HG03442 (cell line): ENCODE measurements at regions not wholly inside any gene's neighbourhood (a gene's known extent, or its start where the extent isn't known, plus 50 kb on each side); places are given as distances from the start of the nearest gene placed in this dataset.
"Not testable (repeated sequence)": the region's sequence is repeated elsewhere in the genome, so short reads cannot be mapped to it uniquely, and the experiment has no call there.

Source experiments
- ATAC-seq: cut with Tn5 transposase; IDR thresholded peaks from one replicate; pipeline ENCODE4 v1.9.1; 2021; ENCODE audit warnings: mild to moderate bottlenecking, moderate library complexity; ENCODE audit not compliant: unreplicated experiment

DNA sequence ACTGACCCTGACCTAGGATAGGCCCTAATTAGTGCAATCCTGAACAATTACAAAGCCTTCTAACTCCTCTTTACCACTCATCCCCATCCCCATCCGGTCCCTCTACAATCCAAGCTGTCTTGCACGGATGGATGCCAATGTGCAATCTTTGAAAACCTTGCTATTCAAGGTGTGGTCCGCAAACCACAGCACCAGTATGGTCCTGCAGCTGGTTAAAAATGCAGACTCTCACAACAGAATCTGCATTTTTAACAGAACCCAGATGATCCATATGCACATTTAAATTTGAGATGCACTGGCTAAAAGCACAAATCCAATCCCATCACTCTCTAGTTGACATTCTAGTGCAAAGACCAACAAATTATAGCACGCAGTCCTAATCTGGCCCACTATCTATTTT, 230.6 kb upstream of the KRR1 start:
- ATAC-seq: no peak

DNA sequence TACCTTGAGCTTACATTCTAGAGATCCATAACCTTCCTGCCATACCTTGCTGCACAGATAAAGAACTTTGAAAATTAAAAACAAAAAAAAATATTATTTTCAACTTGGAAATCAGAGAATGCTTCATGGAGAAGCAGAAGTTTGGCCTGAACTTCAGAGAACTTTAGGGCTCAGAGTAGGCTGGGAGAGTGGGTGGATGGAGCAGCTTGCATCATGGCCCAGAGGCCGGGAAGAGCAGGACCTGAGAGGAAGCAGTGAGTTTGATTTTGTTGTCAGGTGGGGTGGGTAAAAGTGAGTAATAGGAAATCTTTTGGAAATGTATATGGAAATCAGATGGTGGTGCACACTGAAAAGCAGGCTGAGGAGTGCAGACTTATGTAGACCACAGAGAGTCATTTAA, 228.5 kb upstream of the KRR1 start:
- no peak for ATAC-seq

DNA sequence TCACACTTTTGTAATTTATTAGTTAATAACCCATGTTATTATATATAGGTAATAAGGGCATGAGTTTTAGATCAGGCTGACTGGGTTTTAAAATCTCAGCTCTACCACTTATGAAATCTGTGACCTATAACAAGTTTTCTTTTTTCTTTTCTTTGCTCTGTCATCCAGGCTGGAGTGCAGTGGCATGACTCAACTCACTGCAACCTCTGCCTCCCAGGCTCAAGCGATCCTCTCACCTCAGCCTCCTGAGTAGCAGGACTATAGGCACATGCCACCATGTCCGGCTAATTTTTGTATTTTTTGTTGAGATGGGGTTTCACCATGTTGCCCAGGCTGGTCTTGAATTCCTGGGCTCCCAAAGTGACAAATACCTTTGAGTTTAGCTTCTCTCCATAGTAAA, 227.7 kb upstream of the KRR1 start:
- not testable (repeated sequence) for ATAC-seq

DNA sequence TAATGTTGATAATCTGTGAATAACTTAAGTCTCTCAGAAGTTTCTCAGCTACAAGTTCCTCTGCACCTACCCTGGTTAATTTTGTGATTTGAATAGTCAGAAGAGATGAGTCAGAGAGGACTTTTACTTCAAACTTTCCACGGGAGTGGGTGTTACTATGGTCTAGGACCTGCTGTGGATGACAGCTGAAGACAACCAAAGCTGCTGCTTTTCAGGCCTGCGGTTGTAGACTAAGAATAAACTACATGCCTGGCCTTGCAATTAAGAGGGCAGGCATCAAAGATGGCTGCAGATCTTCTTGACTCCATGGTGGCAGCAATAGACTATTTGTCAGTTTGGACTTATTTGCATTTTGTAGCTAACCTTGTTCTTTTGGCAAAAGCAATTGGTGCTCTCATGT, 227.1 kb upstream of the KRR1 start:
- ATAC-seq: peak; percentile 99

DNA sequence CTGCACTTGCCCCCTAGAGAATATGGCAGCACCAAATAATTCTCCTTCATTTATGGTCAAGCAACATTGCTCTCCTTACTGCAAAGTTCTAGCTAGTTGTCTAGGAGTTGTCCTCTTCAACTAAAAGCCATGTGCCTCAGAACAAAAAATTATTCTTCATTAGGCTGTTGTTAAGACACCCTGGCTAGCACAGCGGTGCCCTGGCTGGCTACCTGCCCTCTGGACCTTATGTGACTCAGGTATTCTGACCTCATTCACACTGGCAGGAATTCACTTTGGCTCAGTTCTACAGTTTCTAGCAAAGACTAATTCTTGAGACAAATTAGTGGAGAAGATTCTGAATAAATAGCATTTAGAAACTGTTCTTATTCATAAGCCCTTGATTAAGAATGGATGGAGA, 224.4 kb upstream of the KRR1 start:
- no peak for ATAC-seq

DNA sequence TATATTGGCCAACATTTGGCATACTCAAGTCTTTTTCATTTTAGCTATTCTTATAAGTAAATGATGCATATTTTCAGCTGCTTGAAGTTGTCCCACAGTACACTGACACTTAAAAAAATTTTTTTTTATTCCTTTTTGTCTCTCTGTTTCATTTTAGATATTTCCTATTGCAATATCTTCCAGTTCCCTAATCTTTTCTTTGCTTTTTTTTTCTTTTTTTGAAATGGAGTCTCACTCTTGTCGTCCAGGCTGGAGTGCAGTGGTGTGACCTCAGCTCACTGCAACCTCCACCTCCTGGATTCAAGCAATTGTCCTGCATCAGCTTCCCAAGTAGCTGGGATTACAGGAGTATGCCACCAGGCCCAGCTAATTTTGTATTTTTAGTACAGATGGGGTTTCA, 217.4 kb upstream of the KRR1 start:
- ATAC-seq: no peak

DNA sequence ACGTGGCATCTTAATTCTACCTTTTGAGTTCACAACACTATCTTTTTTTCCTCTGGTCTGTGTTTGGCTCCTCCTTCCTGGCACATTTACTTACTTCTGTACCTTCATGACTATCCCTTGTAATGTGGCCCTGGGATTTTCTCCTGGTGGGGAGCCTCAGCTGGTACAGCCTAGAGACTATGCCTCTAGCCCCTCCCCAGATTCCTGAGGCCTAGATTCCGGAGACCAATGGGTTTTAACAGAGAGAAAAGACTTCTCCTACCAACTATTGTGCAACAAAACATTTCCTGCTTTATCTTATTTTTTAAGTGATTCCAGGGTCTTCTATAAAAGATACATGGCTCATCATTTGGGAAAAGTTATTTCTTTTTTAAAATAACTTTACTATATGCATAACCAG, 216.2 kb upstream of the KRR1 start:
- ATAC-seq: no peak

DNA sequence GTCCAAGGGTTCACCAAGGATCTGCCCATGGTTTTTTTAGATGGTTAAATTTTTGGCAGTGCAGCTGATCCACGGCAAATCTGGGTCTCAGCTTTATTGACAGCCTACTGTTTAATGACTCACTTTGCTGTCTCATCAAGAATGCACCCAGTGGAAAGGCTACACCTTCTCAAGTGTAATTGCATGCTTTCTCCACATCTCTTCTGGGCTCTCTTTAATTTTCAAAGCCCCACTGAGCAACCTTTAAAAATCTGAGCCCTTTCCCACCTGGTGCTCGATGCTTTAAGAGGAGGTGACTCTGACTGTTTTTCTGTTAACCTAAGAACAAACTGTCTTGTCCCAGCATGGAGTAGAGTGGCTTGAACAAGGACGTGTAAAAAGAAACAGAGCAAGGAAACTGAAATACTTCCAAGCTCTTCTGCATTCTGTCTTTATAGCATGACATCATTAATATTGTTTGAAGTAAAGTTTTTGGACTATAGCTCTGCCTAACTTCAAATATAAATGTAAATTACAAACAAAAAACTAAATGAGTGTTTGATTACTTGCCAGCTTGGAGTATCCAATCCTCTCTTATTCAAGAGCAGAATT, 214.2 kb upstream of the KRR1 start:
- no peak for ATAC-seq

DNA sequence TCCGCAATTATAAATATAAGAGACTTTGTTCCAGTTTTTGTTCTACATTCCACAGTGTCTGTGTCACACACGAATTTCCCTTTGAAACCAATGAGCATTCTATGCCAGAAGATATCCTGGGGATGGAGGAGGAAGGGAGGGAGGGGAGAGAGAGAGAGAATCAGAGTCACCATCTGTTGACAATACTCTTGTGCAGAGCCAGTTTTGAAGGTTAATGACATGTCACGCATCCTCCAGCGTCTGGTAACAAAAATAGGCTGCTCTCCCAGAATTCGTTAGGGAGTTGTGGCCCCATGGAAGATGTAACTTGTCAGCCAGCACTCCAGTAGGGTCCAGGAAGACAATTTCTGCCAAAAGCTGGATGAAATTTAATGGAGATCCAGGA, 213.5 kb upstream of the KRR1 start:
- no peak for ATAC-seq

DNA sequence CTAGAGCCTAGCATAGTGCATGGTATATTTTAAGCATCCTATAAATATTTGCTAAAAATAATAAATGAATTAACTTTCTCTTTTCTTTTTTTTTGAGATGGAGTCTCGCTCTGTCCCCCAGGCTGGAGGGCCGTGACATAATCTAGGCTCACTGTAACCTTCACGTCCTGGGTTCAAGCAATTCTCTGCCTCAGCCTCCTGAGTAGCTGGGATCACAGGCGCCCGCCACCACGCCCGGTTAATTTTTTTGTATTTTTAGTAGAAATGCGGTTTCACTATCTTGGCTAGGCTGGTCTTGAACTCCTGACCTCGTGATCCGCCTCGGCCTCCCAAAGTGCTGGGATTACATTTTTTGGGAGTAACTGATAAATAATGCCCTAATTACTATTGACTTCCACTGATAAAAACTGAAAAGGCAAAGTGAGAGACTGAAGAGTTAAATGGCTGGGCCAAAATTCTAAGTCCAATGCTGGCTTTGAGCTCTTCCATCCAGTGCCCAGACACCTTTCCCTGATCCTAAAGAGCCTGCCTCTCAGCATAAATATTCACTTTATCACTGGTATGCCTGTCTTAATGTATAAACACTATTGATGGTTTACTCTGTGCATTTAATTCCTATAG, 213.0 kb upstream of the KRR1 start:
- ATAC-seq: no peak

DNA sequence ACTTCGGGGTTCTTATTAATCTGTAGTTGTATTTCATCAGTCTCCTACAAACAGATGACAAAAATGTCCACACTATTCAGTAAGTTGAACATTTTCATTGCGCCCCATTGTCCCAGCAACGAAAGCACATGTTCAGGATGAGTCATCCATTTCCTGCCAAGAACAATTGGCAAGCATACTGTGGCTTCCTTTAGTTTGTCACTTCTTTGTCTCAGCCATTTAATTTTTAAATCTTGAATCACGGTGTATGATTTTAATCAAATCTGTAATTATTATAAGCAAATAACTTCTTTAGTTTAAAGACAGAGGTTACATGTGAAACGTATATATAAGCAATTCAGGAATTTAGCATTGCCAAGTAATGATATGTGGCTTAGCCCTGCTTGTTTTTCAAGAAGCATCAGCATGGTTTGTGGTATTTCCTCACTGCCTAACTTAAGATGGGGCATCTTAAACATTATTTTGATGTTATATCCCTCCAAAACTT, 211.3 kb upstream of the KRR1 start:
- ATAC-seq: peak; percentile 96

DNA sequence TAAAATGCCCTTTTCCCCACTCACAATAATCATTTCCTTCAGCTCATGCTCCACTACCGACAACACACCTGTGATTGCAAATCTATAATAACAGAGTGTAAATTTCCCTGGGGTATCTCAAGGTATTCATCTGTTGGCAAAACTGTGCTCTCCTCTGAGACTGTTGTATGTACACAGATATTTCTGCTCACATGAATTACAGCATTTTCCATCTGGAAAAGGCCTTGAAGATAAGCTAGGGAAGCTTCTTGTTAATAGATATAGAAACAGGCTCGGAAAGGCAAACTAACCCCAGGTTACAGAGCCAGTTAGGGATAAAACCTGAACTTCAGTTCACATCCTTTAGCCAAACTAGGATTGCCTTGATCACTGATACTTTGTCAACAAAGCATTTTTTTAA, 210.4 kb upstream of the KRR1 start:
- ATAC-seq: no peak

DNA sequence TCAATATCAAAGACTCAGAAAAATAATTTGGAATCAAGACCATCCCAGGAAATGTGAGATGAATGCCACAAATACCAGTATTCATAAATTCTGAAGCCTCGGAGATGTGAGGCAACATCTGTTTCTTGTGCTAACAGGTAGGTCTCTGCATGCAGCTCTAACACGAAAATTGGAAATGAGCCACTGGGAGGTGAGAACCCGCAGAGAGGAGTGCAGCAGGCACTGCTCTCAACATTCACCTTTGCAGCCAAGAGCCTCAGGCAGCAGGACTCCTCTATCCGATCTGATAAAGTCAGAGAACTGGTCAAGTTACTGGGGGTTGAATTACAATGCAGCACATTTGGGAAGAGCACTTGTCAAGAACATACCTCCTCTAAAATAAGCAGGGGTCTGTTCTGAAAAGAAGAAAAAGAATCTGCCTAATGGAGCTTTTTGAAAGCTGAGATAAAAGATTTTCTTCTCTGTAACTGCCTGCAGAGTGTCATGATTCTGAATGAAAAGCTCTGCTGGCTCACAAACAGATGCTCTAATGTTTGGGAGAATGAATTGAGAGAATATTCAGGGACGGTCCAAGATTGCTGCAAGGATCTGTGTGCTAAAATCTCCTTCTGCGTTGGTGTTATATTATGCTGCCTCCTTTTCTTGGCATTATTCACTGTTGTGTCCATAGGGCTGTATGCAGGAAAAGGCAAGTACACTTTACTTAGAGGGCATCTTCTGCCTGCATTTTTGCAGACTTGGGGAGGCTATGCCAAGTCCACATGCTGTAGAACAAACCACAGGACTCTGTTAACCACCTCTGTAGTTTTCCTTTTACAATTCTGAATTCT, 209.6 kb upstream of the KRR1 start:
- ATAC-seq: no peak

DNA sequence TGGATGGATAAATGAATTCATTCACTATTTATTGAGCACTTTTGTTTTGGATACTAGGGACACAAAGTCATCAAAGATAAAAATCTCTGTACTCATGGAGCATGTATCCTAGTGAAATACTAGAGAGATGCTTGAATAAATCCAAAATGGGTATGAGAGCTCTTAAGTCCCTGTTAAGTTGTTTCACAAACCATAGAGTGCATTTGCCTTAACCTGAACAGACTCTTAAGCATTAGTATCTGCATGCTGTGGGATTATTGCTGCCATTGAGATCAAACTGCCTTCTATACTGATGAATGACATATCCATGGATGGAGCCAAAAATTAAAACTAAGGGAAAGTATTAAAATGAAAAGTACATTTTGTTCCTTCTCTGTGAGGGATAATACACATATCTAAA, 206.5 kb upstream of the KRR1 start:
- ATAC-seq: no peak

DNA sequence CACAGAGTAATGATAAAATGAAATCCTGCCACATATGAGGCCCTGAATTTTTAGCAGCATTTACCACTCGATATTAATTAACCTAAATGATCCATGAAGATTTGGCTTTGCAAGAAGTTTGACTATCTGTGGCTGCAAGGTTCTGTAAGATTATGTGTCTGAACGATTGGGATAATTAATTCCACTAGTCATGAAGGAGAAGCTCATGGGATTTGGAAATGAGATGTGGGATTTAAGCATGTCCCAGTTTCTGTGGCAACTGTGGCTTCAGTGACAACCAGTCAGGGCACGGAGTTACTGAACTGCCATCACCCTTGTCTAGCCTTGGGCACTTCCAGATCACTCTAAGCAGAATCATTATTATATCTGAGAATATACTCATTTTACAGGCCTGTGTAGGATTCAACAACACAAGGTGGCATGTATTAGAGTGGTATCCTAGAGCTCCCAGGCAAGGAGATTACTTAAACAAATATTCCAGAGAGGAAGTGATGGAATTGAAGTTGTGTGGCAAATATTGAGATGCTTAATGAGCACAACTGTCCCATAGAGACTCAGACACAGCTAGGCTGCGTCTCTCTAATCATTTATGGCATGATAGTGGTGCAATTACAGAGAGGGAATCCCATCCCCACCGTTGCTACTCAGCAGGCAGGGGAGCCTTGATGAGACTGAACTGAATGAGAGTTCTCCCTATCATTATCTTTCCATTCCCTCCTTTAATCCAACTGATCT, 205.0 kb upstream of the KRR1 start:
- no peak for ATAC-seq

DNA sequence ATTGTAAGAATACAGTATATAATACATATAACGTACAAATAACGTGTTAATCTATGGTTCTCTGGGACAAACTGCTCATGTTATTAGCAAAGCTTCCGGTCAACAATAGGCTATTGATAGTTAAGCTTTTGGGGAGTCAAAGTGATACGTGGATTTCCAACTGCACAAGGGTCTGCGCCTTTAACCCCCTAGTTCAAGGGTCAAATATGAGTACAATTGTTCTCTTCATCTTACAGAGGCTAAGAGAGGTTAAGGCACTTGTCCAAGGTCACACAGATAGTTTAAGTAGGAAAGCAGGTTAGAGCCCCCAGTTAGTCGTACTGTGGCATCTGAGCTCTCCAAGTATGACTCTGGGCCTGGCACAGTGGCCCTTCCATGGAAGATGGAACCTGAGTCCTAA, 204.3 kb upstream of the KRR1 start:
- no peak for ATAC-seq

DNA sequence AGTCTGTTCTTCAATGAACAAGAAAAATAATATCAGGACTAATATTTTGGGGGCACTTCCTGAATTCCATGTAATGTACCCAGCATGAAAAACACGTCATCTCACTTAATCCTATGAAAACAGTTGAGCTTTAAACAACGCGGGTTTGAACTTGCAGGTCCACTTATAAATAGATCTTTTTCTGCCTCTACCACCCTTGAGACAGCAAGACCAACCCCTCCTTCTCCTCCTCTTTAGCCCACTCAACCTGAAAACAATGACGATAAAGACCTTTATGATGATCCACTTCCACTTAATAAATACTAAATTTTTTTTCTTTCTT, 203.9 kb upstream of the KRR1 start:
- no peak for ATAC-seq

DNA sequence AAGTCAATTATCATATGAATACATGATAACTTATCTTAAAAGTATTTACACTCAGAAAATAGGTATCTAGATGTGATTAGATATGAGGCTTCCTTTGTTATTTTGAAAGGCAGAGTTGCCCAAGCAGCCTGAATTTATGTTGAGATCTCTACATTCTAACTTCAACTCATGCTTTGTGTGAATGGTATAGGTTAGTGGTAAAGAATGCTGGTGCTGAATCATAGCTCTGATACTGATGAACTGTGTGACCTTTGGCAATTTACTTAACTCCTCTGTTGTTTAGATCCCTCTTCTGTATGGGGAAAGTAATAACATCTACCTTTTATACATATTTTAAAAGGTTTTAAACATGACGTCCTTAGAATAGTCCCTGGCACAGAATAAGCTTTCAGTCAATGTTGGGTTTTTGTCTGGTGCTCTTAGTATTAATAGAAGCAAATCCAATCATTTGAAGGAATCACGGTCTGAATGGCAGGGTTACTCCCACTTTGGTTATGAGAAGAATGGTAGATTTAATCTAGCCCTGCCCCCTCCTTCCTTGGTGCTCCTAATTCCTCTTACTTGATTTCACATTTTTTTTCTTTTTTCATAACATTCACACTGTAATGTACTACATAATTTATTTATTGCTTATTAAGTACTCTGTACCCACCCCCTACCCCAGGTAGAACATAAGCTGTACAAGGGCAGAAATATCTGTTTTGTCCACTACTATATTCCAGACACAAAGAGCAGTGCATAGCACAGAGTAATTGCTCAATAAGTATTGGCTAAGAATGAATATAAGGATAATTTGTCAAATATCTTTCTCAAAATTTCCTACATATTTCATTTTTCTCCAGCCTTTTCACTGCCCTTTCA, 203.3 kb upstream of the KRR1 start:
- no peak for ATAC-seq

DNA sequence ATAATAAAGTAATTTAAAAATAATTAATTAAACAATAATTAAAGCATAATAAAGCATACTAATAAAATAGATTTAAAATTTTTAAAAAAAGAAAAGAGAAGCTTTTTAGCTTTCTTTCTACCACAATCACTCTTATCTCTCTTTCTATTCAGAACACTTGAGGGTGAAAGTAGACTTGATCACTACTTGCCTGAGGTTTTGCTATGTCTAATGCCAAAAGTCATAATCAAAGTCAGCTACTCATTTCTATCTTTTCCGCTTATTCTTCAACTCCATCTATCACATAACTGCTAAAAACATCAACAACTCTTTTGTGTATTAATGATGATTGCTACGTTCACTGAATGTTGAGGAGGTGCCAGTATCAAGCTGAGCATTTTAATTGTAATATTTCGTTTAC, 202.0 kb upstream of the KRR1 start:
- ATAC-seq: no peak

DNA sequence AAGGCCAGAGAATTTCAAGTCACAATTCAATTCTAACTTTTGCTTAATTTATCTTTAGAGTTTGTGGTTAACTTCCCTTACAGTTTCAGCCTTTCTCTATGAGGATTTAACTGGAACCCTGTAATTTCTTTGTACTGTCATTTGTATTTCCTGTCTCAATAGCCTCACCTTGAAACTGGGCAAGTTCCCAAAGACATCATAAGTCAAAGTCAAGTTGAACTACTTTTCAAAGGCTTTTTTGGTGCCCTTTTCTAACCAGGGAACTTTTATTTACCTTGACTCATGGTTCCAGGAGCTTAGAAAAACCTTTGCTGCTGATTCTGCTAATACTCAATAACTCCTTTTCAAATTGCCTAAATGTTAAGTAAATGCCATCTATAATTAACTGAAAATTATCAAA, 200.8 kb upstream of the KRR1 start:
- no peak for ATAC-seq

DNA sequence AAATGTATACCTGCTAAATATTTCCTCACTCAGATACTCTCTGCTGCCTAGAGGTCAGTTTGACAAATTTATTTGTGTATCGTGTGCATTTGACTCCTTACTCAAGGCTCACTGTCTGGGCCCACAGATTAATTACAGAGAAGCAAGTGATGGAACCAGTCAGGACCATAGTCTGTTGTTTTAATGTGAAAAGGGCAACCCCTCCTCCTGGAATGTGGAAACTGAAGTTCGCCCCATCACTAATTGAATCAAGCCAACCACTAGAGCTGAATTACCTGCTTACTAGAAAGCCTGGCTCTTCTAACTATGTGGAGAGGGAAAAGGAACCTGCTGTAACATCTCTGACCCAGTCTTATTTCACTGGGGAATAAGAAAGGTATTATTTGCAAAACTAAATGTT, 199.9 kb upstream of the KRR1 start:
- no peak for ATAC-seq
